Limb (tissue), 2 donors: ENCODE measurements at regions not wholly inside any gene's neighbourhood (a gene's known extent, or its start where the extent isn't known, plus 50 kb on each side); places are given as distances from the start of the nearest gene placed in this dataset.

Source experiments
- DNase-seq, 2 donors: peaks; one replicate each; pipeline ENCODE4 v3.0.0-alpha.2; 2016; ENCODE audit errors: extremely low spot score in 2 of 2

GRCh38 chr5:133905424-133905823, 63.0 kb downstream of the C5orf15 start:
- DNase-seq = no peak

GRCh38 chr5:133904641-133905040, 63.8 kb downstream of the C5orf15 start:
- no peak for DNase-seq

DNA sequence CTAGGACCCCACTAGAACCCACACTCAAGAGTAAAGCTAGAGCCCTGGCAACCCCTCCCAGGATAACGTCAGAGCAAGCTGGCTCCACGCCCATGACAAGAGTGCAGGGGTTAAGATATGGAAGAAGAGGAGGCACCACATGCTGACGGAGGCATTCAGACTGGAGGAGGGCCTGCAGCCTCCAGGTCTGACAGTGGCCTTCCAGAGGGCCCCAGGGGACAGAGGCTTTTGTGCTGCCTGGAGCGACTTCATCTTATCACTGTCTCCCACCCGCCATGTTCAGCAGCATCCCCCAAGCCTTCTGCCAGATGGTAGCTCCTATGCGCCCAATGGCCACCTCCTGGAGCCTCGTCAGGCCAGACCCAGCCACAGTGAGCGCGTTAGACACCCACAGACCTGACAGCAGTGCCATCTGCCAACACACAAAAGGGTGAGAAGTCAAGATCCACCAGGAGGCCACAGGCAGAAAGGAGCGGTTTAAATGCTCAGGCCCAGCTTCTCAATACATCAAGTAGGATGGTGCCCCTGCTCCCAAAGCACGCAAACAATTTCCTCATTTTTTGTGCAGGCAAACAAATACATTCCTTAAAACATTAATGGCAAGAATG, 65.8 kb downstream of the C5orf15 start:
- no peak for DNase-seq

GRCh38 chr5:133900534-133901270, 67.7 kb downstream of the C5orf15 start:
- DNase-seq = no peak

DNA sequence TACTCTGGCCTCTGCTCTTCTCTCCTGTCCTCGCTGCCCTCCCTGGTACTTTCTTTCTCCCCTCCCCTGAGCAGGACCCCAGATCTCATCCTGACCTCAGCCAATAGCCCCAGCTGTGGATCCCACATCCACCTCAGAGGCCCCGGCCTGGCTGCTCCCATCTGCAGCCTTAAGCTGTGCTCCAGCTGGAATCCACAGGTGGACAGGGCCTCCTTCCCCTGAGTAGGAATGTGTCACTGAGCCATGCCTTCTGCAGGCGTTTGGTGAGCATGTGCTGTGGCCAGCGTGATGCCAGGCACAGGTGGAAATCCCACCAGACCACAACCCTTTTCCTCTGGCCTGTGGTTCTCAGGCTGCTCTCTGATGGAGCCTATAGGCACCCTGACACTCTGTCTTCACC, 68.9 kb downstream of the C5orf15 start:
- no peak for DNase-seq

- DNase-seq = no peak
Measured at GRCh38 chr5:133898440-133898839, 70.0 kb downstream of the C5orf15 start.

- no peak for DNase-seq
Measured at GRCh38 chr5:133897431-133897830, 71.0 kb downstream of the C5orf15 start.

GRCh38 chr5:133896873-133897272, 71.6 kb downstream of the C5orf15 start:
- no peak for DNase-seq

DNA sequence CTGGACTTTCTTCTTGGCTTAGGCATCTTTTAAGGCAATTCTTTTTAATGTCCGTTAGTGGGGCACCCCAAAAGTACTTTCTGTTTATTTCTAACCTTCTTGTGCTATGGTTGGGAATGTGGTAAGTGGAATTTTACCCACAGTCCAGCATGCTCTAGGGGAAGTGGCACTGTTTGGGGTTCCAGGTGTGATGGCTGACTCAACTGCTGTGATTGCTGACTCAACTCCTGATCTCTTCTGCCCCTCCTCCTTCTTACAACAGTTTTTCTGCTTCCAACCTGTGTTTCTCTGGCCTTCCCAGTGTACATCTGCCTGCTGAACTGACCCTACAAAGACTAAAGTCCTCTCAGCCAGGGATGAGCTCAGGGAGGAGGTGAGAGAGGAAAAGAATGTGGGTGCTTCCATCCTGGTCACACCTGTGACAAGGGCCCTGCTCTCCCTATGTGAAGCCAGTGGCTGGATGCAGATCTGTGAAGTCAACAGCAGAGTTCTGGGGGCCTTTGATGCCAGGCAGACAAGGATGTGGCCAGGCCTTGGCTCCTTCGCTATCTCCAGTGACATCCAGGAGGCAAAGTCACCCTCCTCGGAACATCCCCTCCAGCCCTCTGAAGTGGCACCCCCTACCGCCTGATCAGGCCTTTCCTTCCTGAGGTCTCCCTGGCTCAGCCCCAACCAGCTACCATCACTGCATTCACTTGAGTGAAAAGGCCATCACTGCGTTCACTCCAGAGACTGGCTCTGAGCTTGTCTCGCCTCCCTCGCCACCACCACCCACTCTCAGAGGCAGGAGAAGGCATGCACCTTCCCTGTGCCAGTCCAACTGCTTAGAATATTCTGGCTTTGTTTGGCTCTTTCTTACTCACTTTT, 72.2 kb downstream of the C5orf15 start:
- DNase-seq = no peak

GRCh38 chr5:133894143-133894542, 74.3 kb downstream of the C5orf15 start:
- no peak for DNase-seq

- DNase-seq = no peak
Measured at GRCh38 chr5:133892774-133893173, 75.7 kb downstream of the C5orf15 start.

DNA sequence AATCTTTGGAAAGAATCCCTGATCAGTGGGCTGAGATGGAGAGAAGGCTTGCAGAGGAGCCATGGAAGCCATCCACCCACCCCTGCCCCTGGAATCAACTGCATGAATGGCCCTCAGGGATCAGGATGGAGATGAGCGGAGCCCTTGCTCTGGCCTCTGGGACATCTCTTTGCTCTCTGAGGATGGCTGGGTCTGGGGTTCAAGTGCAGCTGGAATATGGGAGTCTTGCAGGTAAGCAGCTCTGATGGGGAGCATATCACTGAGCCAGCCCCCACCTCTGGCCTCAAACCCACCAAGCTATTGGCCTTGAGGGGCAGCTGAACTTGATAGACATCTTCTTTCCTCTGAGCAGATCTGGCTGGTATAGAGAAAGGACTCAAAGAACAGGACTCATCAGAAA, 76.1 kb downstream of the C5orf15 start:
- DNase-seq = no peak

DNA sequence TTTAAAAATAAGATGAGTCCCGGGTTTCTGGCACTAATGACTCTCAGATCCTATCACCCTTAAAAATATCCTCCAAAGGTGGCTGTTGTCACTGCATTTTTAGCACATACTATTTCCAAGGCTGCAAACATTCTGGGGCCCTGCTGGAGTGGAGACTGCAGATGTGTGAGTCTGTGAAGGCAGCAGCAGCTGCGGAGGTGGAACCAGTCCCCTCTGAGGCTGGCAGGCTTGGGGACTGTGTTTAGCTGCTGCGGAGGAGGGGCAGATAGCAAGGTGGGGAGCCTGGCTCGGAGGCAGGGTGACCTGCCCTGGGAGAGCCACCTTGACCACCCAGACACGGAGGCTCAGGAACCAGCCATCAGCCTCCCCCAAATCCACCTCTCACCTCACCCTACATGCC, 77.0 kb downstream of the C5orf15 start:
- DNase-seq = no peak

- no peak for DNase-seq
Measured at GRCh38 chr5:133890776-133891280, 77.6 kb downstream of the C5orf15 start.

- DNase-seq = no peak
Measured at GRCh38 chr5:133890314-133890713, 78.1 kb downstream of the C5orf15 start.

DNA sequence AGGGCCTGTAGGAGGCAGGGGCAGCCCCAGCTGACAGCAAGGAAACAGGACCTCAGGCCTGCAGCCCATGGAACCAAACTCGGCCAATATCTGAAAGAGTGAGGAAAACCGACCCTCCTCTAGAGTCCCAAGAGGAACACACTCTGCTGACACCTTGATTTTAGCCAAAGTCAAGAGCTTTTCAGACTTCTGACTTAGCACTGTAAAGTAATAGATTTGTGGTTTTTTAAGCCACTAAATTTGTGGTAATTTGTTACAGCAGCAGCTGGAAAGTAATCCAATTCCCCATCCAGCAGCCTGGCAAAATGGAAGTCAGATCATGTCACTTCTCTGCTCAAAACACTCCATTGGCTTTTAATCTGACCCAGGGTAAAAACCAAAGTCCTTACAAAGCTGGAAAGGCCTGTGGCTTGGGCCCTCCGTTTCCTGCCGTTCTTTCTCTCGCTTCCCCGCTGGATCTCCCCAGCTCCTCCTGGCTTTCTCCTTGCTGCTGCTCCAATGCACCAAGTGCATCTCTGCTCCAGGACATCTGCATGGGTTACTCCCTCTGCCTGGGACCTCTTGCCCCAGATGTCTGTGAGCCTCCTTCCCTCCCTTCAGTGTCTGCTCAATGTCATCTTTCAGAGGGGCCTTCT, 79.0 kb downstream of the C5orf15 start:
- DNase-seq = no peak

GRCh38 chr5:133888625-133888991, 79.8 kb downstream of the C5orf15 start:
- DNase-seq = no peak

- DNase-seq = no peak
Measured at GRCh38 chr5:133885566-133885965, 82.9 kb downstream of the C5orf15 start.

- peak in 1 of 2 donors; percentile 70 for DNase-seq
Measured at GRCh38 chr5:133884569-133885311, 83.7 kb downstream of the C5orf15 start.

GRCh38 chr5:133883916-133884315, 84.5 kb downstream of the C5orf15 start:
- no peak for DNase-seq

GRCh38 chr5:133882846-133883245, 85.6 kb downstream of the C5orf15 start:
- no peak for DNase-seq
